ENCODE measurements at regions not wholly inside any gene's neighbourhood (a gene's known extent, or its start where the extent isn't known, plus 50 kb on each side); places are given as distances from the start of the nearest gene placed in this dataset.

DNA sequence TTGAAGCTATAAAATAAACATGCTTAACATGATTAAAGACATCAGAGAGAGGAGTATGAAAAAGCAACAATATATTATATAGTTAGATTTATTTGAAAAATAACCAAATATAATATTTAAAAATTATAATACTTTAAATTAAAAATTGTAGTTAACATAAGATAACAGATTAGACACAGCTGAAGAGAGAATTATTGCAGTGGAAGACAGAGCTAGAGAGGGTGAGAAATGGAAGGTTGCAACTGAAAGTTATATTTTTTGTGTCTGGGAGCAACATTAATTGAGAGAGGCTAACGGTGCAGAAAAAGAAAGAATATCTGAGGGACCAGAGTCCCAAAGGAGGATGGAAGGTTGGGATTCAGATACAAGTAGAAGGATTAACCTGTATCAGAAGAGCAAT, 548.9 kb upstream of the FZD8 start:
- no peak for DNase-seq

DNA sequence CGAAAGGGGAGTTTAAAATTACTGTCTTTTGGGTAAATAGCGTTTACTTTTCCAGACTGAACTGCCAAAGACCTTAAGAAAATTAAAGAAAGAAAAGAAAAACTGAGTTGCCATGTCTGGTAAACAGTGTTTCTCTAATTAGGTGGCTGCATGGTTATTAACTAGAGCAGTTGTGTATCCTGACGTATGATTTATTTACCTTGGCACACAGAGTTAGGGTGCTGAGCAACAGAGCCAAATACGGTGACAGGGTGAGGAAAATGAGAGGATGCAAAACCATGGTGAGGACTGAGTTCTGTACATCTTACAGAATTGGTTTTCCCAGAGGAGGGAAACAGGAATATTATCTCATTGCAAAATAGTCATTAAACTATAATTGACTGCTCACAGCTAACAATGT, 546.4 kb upstream of the FZD8 start:
- no peak for DNase-seq

DNA sequence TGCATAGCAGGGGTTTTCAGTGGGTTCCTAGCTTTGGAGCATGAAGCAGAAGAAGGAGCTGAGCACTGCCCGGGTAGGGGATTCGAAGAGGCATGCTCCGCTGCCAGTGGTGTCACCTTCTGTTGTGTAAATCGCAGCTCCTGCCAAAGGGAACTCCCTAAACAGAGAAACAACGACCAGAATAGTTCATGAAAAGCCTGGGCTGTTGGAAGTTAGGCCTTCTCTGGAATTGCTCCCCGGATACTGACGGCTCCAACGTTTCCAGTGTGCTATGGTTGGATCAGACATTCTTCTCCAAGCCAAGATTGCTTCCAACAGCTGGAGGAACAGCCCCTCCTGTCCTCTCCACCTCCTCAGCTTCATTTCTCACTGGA, 546.0 kb upstream of the FZD8 start:
- DNase-seq, result no peak

DNA sequence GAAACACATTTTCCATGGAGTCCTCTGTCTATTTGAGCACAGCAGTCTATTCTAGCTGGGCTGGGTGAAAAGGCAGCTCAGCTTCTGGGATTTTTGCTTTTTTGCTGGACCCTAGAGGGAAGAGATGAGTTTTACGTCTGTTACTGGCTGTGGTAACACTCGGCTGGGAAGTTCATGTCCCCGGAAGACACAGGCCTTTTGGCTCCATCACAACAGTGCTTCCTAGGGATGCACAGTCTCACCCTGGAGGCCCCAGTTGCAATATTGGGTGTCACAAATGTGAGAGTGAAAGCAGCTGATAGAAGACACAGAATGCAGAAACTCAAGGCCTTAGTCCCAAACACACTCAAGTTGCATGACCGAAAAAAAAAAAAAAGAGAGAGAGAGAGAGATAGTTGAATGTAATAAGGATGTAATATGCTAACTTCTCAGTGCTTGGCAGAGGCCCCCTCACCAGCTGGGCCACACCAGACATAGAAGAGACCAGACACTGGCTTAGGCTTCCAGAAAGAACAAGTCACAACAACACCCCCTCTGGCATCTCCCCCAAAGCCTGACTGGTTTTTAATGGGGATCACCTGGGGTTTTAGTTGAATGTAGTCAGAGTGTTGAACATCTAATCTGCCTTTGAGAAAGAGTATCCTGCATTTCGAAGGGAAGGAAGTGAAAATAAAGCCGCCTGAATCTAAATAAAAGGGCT, 545.4 kb upstream of the FZD8 start:
- no peak for DNase-seq

DNA sequence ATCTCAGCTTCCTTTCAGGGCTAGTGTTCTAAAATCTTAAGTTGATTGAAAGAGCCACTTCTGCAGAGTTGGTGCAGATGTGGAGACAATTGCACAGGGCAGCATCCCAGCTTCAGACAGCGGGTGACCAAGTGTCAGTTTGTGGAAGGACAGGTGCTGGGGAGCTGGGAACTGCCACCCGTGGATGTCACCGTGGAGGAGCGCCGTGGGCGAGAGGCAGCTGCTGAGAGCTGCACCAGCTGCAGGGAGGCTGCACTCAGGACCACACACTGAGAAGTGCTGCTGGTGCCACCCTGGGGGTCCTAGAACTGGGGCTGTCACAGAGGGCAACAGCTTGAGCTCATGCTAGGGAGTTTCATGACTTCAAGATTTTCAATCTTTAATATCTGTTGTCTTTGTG, 543.0 kb upstream of the FZD8 start:
- no peak for DNase-seq

DNA sequence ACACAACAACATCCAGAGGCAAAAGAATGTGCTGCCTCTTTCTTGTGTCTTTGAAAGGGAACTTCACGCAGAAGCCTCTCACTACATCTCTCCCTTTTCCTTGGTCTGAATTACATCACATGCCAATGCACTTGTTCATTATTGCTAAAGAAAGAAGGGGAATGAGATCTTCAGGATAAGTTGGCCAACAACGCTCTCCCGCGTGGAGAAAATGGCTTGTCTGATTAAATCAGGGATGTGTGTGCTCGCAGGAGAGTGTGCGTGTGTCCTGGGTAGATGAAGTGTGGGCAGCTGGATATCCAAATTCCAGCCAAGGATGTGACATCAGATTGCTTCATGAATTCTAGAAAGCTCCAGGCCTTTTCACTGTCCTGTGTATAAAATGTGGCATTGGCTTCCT, 541.6 kb upstream of the FZD8 start:
- DNase-seq, result no peak

DNA sequence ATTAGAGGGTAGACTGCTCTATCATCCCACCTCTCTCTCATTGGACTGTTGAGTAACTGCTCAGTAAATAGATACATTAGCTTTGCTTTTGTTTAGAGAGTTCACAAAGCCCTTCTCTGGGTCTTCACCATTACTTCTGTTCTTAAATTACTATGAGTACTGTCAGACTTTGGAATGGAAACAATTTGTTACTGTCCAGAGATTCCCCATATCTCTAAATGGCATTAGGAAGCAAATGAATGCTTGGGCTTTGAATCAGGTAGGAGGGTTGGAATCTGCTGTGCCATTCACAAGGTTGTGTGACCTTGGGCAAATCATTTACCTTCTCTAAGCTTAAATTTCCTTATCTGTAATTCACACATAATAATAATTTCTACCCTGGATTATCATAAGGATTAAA, 541.0 kb upstream of the FZD8 start:
- DNase-seq, result no peak

DNA sequence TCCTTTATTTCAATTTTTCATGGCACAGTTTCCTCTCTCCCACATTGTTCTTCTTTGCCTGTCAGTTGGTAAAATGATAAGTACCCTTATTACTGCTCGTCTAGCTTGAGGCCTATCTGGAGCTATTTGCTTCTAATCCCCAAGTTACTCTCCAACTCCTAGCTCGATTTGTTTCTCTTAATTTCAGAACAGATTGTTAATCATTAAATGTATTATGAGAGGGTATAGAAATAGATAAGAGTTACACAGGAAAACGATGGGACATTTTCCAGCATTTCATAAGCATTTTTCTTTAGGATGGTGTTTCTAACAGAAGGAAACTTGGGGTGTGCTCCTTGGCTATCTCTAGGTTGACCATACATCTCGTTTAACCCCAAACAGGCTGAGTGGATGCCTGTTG, 540.5 kb upstream of the FZD8 start:
- no peak for DNase-seq

DNA sequence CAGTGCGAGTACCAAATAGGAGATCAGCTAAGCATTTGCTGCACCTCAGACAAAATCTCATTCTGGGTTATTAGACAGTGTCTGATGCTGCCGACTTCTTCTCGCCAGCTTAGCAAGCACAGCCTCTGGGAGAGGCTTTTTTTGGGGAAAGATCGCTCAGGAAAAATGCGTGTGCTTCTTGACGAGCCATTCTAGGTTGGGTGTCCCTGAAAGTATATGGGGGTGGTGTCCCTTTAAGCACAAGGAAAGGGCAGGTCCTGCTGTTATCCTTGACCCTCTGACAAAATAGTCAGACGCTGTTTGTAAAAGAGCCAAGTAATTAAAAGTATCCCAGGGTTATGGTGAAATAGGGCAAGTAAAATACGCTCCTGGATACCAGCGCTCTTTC, 540.1 kb upstream of the FZD8 start:
- DNase-seq, result no peak

DNA sequence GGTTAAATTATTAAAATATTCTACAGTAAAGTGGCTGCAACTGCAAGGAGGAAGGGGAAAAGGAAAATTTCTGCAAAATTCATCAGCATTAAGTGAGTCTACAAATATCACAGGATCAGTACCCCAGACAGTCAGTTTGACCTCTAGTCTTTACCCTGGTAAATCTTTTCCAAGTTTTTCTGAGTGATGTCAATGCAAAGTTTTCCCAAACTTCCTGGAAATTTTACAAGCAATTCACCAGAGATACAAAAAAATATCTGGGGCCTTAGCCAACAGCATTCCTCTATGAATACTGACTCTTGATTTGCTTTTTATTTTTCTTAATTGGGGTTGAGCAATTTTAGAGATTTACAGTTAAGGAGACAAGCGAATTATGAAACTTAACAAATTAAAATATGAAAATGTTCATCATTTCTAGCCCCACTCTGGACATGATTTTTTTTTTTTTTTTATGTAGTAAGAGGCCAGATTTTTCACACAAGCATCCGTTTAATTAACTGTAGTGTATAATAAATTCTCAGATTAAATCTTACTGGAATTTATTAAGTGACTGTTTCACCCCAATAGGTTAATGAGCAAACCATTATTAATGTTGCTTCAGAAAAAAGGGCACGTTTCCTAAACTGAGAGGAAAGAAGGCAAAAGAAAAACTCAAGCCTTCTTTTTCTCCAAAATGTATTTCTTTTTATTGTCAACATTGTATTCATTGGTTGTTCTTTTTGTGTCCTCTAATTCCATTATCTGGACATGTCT, 539.5 kb upstream of the FZD8 start:
- DNase-seq, result no peak

DNA sequence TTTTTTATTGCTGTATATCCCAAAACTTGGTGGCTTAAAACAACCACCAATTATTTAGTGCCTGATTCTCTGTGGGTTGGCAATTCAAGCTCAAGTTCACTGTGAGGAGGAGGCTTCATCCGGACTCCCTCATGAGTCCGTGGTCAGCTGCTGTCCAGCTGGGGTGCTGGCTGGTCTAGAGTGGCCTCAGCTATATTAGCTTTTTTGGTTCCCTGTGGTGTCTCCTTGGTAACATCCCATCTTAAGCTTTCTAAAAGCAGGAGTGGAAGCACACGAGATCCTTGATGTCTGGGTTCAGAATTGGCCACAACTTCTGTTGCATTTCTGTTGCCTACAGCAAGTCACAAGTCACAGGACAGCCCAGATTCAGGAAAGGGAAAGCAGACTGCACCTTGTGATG, 536.5 kb upstream of the FZD8 start:
- DNase-seq, result no peak

DNA sequence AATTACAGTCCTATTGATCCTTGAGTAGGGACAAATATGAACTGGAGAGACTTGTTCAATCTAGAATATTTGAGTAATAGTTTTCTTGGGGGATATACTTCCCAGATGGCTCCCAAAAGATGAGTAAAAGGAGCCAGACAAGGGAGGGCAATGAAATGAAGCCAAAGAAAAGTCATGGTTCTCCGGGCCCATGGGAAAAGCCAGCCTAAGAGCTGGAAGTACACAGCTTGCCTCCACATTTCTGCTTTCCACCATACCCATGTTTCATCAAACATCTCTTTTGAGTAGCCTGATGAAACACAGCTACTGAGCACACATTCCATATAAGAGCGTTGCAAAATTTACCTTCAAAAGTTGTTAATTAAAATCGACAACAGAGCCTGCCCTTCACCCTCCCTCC, 535.0 kb upstream of the FZD8 start:
- no peak for DNase-seq

DNA sequence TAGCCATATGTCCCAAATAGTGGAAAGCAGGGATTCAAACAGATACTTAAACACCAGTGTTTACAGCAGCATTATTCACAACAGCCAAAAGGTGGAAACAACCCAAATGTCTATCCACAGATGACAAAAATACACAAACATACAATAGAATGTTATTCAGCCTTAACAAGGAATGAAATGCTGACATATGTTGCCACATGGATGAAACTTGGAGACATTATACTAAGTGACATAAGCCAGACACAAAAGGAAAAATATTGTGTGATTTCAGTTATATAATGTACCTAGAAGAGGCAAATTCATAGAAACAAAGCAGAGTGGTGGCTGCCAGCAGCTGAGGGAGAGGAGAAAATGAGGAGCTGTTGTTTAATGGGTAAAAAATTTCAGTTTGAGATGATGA, 533.9 kb upstream of the FZD8 start:
- no peak for DNase-seq

DNA sequence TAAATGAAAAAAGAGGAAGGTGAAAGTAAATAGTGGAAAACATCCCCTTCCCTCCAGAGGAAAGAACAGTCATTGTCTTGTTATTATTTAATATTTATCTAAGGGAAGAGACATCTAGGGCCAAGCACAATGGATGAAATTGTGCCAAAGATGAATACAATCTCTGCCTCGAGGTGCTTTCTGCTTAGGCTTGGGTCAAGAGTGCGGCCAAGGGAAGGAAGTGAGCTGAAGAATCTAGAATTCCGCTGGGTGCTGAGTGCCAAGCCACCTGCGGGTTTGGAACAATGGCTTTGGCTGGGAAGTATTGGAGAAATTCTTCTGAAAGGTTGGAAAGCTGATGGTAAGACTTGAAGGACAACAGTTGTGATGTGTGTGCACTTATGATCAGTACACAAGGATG, 531.3 kb upstream of the FZD8 start:
- no peak for DNase-seq

DNA sequence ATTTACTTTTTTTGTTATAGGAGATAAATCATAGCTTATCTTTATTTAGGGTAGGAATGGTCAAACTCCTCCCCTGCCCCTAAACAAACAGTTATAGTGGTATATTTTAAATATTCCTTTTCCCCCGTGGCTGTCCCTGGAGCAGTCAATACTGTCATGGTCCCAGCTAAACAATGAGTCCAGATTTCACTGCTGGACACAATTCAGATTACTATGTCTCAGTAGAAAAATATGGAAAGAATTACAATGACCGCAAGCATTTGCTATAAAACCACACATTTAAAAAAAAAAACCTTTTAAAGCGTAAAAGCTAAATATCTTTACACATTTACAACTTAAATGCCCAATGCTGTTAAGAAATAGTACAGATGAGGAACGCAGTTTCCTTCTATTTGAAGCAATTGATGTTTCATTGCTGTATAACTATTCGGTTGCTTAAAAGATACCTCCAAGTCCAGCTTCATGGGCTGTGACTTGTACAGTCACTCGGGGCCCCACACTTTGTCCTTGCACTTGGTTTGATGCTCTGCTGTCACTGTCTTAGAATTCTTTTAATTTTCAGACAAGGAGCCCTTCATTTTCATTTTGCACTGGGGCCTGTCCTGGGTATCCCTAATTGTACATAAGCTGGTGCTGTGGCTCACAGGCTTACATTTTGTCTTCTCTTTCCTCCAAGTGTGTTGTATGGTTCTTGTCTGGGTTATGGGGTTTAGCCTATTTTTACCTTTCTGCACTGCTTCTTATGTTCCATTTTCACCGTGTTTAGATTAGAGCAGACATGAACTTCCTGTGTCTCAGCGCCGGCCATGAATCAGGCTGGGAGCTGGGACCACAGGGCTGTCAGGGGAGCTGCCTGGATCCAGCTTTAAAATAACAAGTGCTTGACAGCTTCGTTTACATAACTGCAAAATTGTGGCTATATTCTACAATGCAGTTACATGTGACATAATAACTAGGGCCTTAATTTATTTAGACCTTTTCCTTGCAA, 530.2 kb upstream of the FZD8 start:
- no peak for DNase-seq

DNA sequence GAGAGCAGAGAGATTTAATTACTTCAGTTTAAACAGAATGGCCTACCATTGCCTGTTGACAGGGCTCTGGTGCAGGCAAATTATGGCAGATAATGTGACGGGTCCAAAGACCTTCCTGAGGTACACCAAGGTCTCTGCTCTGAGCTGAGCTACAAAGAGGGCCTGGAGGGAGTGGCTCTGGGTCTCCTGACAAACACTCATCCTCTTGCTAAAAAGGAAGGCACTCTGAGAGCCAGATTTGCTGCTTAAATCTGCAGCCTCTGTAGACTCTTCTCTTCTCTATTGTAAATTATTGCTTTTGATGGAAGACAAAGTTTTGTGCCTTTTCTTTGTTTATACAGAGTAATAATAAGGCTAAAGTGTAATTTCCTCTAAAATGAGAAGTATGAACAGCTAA, 529.5 kb upstream of the FZD8 start:
- no peak for DNase-seq

DNA sequence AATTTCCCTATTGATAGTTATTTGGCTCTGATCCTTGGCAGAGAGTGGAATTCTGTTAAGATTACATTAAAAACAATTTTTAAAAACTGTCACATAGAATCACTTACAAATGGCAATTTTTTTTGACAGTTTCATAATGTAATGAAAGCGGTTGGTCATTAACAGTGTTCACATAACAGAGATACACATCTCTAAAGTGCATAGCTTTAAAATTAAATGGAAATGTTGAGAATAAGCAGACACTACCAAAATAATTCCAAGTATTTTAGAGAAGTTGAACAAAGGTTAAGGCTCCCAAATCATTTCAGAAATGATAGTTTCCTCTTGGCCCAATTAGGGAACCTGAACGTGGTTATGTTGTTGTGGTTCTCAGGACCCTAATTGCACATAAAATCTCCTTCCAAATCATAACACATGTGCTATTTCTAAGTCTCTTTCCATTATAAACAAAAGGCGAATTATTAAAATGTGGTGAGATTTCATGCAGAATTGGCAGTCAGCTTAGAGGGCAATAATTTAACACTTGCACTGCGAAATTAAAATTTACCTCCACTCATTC, 528.9 kb upstream of the FZD8 start:
- DNase-seq, result no peak

DNA sequence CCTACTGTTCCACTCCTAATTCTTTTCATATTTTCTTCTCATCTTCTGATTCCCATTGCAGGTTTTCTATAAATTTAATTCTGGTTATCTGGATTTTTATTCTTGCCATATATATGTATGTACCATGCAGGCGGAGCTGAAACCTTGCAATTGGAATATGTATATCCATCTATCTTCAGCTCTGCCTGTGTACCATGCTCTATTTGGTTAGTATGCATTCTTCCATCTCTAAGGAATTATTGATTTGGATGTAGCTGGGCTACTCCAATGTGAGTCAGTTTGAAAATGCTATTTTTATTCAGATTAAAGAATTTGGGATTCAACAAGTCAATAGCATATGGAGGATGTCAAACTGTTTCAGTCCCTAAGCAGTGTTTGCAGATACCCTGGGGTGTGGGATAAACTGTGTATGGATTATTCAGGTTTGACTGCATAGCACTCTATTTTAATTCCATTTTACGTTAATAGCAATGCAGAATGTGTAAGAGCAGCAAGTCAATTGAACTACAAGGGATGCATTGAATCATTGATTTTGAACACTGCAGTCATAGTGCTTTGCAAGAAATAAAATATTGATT, 528.1 kb upstream of the FZD8 start:
- DNase-seq, result no peak

DNA sequence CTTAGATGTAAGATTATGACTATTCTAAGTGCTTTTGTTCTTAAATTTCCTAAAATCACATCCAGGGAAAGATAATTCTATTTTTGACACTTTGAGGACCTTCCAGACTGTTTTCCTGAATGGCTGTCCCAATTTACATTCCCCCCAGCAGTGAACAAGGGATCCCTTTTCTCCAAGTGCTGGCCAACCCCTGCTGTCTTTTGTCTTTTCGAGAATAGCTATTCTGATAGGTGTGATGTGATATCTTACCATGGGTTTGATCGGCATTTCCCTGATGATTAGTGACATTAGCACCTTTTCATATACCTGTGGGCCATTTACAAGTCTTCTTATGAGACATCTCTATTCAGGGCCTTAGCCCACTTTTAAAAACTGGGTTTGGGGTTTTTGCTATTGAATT, 526.7 kb upstream of the FZD8 start:
- DNase-seq, result no peak

DNA sequence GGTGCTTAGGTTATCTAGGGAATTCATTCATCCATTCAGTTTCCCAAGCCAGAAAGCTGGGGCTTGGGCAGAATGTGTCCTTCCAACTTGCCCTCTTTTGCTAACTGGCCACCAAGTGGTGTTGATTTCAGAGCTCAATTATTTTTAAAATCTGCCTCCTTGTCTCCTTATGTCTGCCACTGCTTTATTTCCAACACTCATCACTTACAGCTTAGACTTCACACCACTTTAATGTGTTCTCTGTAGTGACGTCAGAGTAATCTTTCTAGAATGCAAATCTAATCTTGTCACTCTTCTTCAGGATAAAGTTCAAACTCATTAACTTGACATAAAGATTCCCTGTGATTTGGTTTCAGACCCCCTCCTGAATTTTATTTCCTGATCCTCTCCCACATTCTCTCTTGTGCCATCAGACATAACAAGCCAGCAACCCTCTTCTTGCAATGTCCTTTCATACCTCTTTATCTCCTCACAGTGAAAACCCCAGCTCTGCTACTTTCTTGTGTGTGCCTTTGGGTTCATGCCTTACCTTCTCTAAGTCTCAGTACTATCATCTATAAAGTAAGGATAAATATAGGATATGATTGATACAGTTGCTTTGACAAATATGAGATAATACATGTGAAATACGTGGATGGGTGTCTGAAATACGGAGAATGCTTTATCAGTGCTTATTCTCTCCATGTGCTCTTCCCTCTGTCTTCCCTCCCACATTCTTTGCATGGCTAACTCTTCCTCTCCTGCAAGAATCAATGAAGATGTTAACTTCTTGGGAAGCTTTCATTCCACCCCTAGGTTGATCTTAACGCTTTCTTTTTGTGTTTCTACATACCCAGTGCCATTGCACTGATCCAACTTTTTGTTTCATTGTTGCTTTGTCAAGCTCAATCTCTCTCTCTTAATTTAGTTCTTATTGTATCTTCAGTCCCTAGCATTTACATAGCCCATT, 522.7 kb upstream of the FZD8 start:
- no peak for DNase-seq

DNA sequence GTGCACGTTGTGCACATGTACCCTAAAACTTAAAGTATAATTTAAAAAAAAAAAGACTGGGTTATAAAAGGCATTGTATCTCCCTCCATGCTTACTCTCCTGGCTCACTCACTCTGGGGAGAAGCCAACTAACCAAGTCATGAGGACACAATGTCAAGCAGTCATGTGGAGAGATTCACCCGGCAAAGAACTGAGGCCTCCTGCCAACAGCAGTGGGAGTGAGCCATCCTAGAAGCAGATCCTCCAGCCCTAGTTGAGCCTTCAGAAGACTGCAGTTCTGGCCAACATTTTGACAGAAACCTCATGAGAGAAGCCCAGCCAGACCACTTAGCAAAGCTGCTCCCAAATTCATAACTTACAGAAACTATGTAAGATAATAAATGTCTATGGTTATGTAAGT, 521.7 kb upstream of the FZD8 start:
- no peak for DNase-seq

DNA sequence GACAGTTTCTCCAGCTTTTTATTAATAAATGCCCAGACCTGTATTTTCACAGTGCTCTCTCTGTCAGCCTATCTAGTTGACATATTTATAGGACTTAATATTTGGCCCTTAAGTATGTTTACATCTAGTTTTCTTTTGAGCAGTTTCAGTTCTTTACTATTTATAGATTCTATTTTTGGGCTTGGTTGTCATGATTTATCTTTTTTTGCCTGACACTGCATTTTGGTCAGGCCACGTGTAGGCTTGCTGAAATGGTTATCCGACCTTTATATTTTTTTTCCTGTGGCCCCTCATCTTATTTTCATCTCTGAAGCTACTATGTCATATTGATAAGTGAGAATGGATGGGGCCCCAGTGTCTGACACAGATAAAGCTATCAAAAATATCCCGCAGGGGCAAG, 515.4 kb upstream of the FZD8 start:
- DNase-seq, result no peak

All from activated CD4-positive, alpha-beta T cell treated with anti-CD3 and anti-CD28 coated beads, Interleukin-2, amount 50 U/mL, for 1 hour (primary cell).